ENCODE measurements at regions not wholly inside any gene's neighbourhood (a gene's known extent, or its start where the extent isn't known, plus 50 kb on each side); places are given as distances from the start of the nearest gene placed in this dataset.

GRCh38 chr4:166277853-166278252 lies 404.8 kb downstream of the TLL1 start:
- ChIA-PET CTCF (no interaction called here), POLR2A (no interaction called here)
- Histone ChIP-seq H3K4me3 (ENCODE audit: low read depth, low read length) (no peak overlapping the region), H3K27ac (ENCODE audit: extremely low read depth, low read depth, low read length) (no peak overlapping the region), H3K4me1 (ENCODE audit: control insufficient read depth, insufficient read depth, low read length) (no peaks in the 10 kb centered on the region), H3K9me3 (ENCODE audit: control insufficient read depth, insufficient read depth, low read depth, low read length) (no peaks in the 10 kb centered on the region), H3K36me3 (ENCODE audit: control insufficient read depth in 2 of 2, insufficient read depth in 1 of 2, low read length in 2 of 2) (no peaks in the 10 kb centered on the region)
- no peak for TF ChIP-seq REPIN1 (tag by site-specific recombination; IDR thresholded peaks at IDR 0.05; ENCODE audit: low read depth)

GRCh38 chr4:166279261-166279660 lies 406.2 kb downstream of the TLL1 start:
- TF ChIP-seq ZNF449 (tag by site-specific recombination; IDR thresholded peaks at IDR 0.05): no peak
- no peak for TF ChIP-seq ZNF488 (tag by site-specific recombination; IDR thresholded peaks at IDR 0.05)
- TF ChIP-seq ZNF560 (tag by site-specific recombination; IDR thresholded peaks at IDR 0.05; ENCODE audit: borderline replicate concordance): no peak
- TF ChIP-seq MZF1 (tag by site-specific recombination; IDR thresholded peaks at IDR 0.05; ENCODE audit: borderline replicate concordance): no peak
- no peak for TF ChIP-seq HOXD13 (CRISPR knock-in tag; IDR thresholded peaks at IDR 0.05; ENCODE audit: borderline replicate concordance)
- no peak for TF ChIP-seq GLIS2 (tag by site-specific recombination; IDR thresholded peaks at IDR 0.05)
- no peak for TF ChIP-seq YY1 (tag by site-specific recombination; IDR thresholded peaks at IDR 0.05)
- TF ChIP-seq ZNF600 (tag by site-specific recombination; IDR thresholded peaks at IDR 0.05): no peak
- no peak for TF ChIP-seq ZNF707 (tag by site-specific recombination; IDR thresholded peaks at IDR 0.05)
- TF ChIP-seq ZNF169 (tag by site-specific recombination; IDR thresholded peaks at IDR 0.05): no peak
- TF ChIP-seq INSM2 (tag by site-specific recombination; IDR thresholded peaks at IDR 0.05): no peak
- no peak for TF ChIP-seq BCL6B (tag by site-specific recombination; IDR thresholded peaks at IDR 0.05)
- TF ChIP-seq ZFP3 (tag by site-specific recombination; IDR thresholded peaks at IDR 0.05; ENCODE audit: low read depth): no peak
- no peak for TF ChIP-seq GFI1B (tag by site-specific recombination; IDR thresholded peaks at IDR 0.05)
- TF ChIP-seq ZNF302 (tag by site-specific recombination; IDR thresholded peaks at IDR 0.05; ENCODE audit: low read depth): no peak
- no peak for TF ChIP-seq ZBTB8A (tag by site-specific recombination; IDR thresholded peaks at IDR 0.05)
- CTCF ChIA-PET: no interaction called here
- Histone ChIP-seq H3K4me1 (ENCODE audit: control insufficient read depth, insufficient read depth, low read length) (no peaks in the 10 kb centered on the region), H3K36me3 (ENCODE audit: control insufficient read depth in 2 of 2, insufficient read depth in 1 of 2, low read length in 2 of 2) (no peaks in the 10 kb centered on the region), H3K27ac (ENCODE audit: extremely low read depth, low read depth, low read length) (no peak overlapping the region), H3K9me3 (ENCODE audit: control insufficient read depth, insufficient read depth, low read depth, low read length) (no peaks in the 10 kb centered on the region), H3K4me3 (ENCODE audit: low read depth, low read length) (no peak overlapping the region)
- POLR2A ChIA-PET: no interaction called here

GRCh38 chr4:166280642-166281041 lies 407.6 kb downstream of the TLL1 start:
- H3K4me1 ChIP-seq (ENCODE audit: control insufficient read depth, insufficient read depth, low read length): no peaks in the 10 kb centered on the region
- ChIA-PET CTCF (interaction anchor here (0.5 kb wide), 1 partner anchor 93 kb away, joined by 3 read pairs; no protein-coding TSS in a partner anchor), POLR2A (no interaction called here)
- no peak overlapping the region for H3K4me3 ChIP-seq (ENCODE audit: low read depth, low read length)
- H3K36me3 ChIP-seq (ENCODE audit: control insufficient read depth in 2 of 2, insufficient read depth in 1 of 2, low read length in 2 of 2): no peaks in the 10 kb centered on the region
- H3K27ac ChIP-seq (ENCODE audit: extremely low read depth, low read depth, low read length): no peak overlapping the region
- no peaks in the 10 kb centered on the region for H3K9me3 ChIP-seq (ENCODE audit: control insufficient read depth, insufficient read depth, low read depth, low read length)
- TF ChIP-seq ZNF701 (tag by site-specific recombination; IDR thresholded peaks at IDR 0.05): no peak
